ENCODE measurements at regions not wholly inside any gene's neighbourhood (a gene's known extent, or its start where the extent isn't known, plus 50 kb on each side); places are given as distances from the start of the nearest gene placed in this dataset.
"Not testable (repeated sequence)": the region's sequence is repeated elsewhere in the genome, so short reads cannot be mapped to it uniquely, and the experiment has no call there.

DNA sequence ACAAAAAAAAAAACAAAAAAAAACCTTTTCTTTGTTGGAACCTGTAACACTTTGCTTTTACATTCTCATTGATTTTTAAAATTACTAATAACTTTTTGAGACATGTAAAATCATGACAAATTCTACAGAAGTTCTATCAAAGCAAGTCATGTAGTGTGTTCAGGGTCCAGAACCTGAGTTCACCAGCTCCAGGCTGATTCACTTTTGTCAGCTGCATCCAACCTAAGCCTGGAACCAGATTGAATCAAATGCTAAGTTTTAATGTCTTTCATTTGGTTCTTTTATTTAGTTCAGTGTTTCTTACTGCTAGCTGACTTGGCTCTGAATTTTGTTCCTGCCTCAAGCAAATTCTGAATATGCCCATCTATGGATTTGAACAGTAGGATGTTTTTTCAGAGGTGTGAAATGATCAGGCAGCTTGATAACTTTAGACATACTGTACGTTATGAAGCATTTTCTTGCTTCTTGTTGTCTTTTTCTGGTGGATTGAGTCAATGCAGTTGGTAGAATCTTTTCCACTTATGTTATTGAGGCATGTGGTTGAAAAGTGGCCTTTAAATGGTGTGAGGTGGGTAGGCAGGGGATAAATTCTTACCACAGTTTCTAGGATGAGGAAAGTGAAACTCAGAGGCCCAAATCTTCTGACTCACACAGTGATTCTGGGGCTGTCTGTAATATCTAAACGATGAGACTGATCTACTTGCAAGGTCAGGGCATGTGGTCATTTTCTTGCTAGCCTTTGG is 78.7 kb downstream of the SRGAP2 start:
- TF ChIP-seq, protein P1, sequence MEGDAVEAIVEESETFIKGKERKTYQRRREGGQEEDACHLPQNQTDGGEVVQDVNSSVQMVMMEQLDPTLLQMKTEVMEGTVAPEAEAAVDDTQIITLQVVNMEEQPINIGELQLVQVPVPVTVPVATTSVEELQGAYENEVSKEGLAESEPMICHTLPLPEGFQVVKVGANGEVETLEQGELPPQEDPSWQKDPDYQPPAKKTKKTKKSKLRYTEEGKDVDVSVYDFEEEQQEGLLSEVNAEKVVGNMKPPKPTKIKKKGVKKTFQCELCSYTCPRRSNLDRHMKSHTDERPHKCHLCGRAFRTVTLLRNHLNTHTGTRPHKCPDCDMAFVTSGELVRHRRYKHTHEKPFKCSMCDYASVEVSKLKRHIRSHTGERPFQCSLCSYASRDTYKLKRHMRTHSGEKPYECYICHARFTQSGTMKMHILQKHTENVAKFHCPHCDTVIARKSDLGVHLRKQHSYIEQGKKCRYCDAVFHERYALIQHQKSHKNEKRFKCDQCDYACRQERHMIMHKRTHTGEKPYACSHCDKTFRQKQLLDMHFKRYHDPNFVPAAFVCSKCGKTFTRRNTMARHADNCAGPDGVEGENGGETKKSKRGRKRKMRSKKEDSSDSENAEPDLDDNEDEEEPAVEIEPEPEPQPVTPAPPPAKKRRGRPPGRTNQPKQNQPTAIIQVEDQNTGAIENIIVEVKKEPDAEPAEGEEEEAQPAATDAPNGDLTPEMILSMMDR (conservative IDR thresholded peaks at IDR 0.05) = not testable (repeated sequence)
- TF ChIP-seq ZFX (IDR thresholded peaks at IDR 0.05) = not testable (repeated sequence)
